IMR-90 (cell line): ENCODE measurements at regions not wholly inside any gene's neighbourhood (a gene's known extent, or its start where the extent isn't known, plus 50 kb on each side); places are given as distances from the start of the nearest gene placed in this dataset.

Experiments
- ATAC-seq: fragments of 200-7000 bp; cut with Tn5 transposase; 2 replicates; pipeline ENCODE4 v1.9.1; 2020; ENCODE audit warnings: low read depth, mild to moderate bottlenecking, moderate library complexity
- BruUV-seq: library from RNA; stranded (reverse); fragments of 400-500 nt; replicated peaks from 2 replicates; lab custom pipeline; 2021; lab: Mats Ljungman, UMichigan
- CTCF ChIA-PET: fragments of 300-600 bp; formaldehyde crosslinking; extraction: SDS; loops from one replicate; lab custom pipeline; 2021; ENCODE audit warnings: antibody characterized with exemption; lab: Yijun Ruan, JAX
- POLR2A ChIA-PET: fragments of 300-600 bp; sonication (Branson Sonifier 250); formaldehyde crosslinking; loops from one replicate; lab custom pipeline; 2022; ENCODE audit warnings: antibody characterized with exemption; ENCODE audit not compliant: unreplicated experiment; lab: Charles Lee
- DNase-seq: peaks from one replicate; pipeline ENCODE4 v3.0.0; 2013
- H2AFZ ChIP-seq: replicated peaks from 2 replicates; pipeline ENCODE3; 2013; ENCODE audit warnings: low read length, mild to moderate bottlenecking; ENCODE audit not compliant: poor library complexity
- H2AK5ac ChIP-seq: 2 replicates; pipeline ENCODE4 v1.6.1; 2013; ENCODE audit warnings: low read depth, low read length, inconsistent platforms
- H2AK9ac ChIP-seq: replicated peaks from 2 replicates; pipeline ENCODE3; 2013; ENCODE audit warnings: mild to moderate bottlenecking, low read depth, low read length, moderate library complexity; ENCODE audit not compliant: poor library complexity
- H2BK120ac ChIP-seq: 2 replicates; pipeline ENCODE4 v1.6.1; 2013; ENCODE audit warnings: low read depth, low read length, inconsistent platforms
- H2BK15ac ChIP-seq: 3 replicates; pipeline ENCODE4 v1.6.1; 2013; ENCODE audit warnings: low read depth, low read length, inconsistent platforms
- H2BK20ac ChIP-seq: 2 replicates; pipeline ENCODE4 v1.6.1; 2013; ENCODE audit warnings: low read depth, mild to moderate bottlenecking, inconsistent platforms, low read length, moderate library complexity
- H2BK5ac ChIP-seq: 2 replicates; pipeline ENCODE4 v1.6.1; 2013; ENCODE audit warnings: mild to moderate bottlenecking, low read depth, low read length, inconsistent platforms; ENCODE audit not compliant: poor library complexity, severe bottlenecking
- H3K14ac ChIP-seq: replicated peaks from 2 replicates; pipeline ENCODE4 v1.6.1; 2013; ENCODE audit warnings: low read depth, low read length, inconsistent platforms
- H3K18ac ChIP-seq: 2 replicates; pipeline ENCODE4 v1.6.1; 2013; ENCODE audit warnings: low read depth, low read length, control low read depth
- H3K23ac ChIP-seq: 2 replicates; pipeline ENCODE4 v1.6.1; 2013; ENCODE audit warnings: low read depth, low read length, inconsistent platforms
- H3K27ac ChIP-seq: 2 replicates; pipeline ENCODE4 v1.5.1; 2013; ENCODE audit warnings: mild to moderate bottlenecking, control low read depth, low read length; ENCODE audit not compliant: insufficient read depth
- H3K27me3 ChIP-seq: 2 replicates; pipeline ENCODE4 v1.6.1; 2013; ENCODE audit warnings: low read length; ENCODE audit not compliant: control insufficient read depth, insufficient read depth
- H3K36me3 ChIP-seq: 2 replicates; pipeline ENCODE4 v1.6.1; 2013; ENCODE audit warnings: low read length, mixed read lengths; ENCODE audit not compliant: control insufficient read depth, insufficient read depth
- H3K4ac ChIP-seq: 2 replicates; pipeline ENCODE4 v1.6.1; 2013; ENCODE audit warnings: low read depth, low read length, inconsistent platforms
- H3K4me1 ChIP-seq: 2 replicates; pipeline ENCODE4 v1.6.1; 2013; ENCODE audit warnings: low read length, mixed read lengths; ENCODE audit not compliant: control insufficient read depth, insufficient read depth
- H3K4me2 ChIP-seq: 2 replicates; pipeline ENCODE4 v1.6.1; 2013; ENCODE audit warnings: low read depth, mild to moderate bottlenecking, control low read depth, low read length, moderate library complexity
- H3K4me3 ChIP-seq: 2 replicates; pipeline ENCODE4 v1.5.1; 2013; ENCODE audit warnings: low read depth, mild to moderate bottlenecking, control low read depth, low read length, moderate library complexity; ENCODE audit not compliant: insufficient read depth
- H3K56ac ChIP-seq: 2 replicates; pipeline ENCODE4 v1.6.1; 2013; ENCODE audit warnings: low read length, inconsistent platforms; ENCODE audit not compliant: insufficient read depth; ENCODE audit errors: extremely low read depth
- H3K79me1 ChIP-seq, 2 experiments: 2 replicates each; pipeline ENCODE4 v1.6.1; 2013; ENCODE audit warnings: low read length in 2 of 2, inconsistent platforms in 1 of 2, low read depth in 1 of 2
- H3K9ac ChIP-seq: 2 replicates; pipeline ENCODE4 v1.6.1; 2013; ENCODE audit warnings: low read depth, low read length, control low read depth
- H3K9me1 ChIP-seq: 2 replicates; pipeline ENCODE4 v1.6.1; 2013; ENCODE audit warnings: low read length, inconsistent platforms; ENCODE audit not compliant: insufficient read depth
- H3K9me3 ChIP-seq: 2 replicates; pipeline ENCODE4 v1.6.1; 2013; ENCODE audit warnings: low read length; ENCODE audit not compliant: control insufficient read depth, insufficient read depth
- H4K20me1 ChIP-seq: 2 replicates; pipeline ENCODE4 v1.6.1; 2013; ENCODE audit warnings: low read length, inconsistent platforms; ENCODE audit not compliant: insufficient read depth
- H4K5ac ChIP-seq: 2 replicates; pipeline ENCODE4 v1.6.1; 2013; ENCODE audit warnings: mild to moderate bottlenecking, low read depth, low read length, control low read depth
- H4K8ac ChIP-seq, 2 experiments: 2 replicates each; pipeline ENCODE4 v1.6.1; 2013; ENCODE audit warnings: low read depth in 2 of 2, low read length in 2 of 2, control low read depth in 1 of 2, inconsistent platforms in 1 of 2
- H4K91ac ChIP-seq: 2 replicates; pipeline ENCODE4 v1.6.1; 2013; ENCODE audit warnings: low read depth, low read length, inconsistent platforms; ENCODE audit not compliant: insufficient read depth
- BHLHE40 ChIP-seq: fragments of 150-350 bp; IDR thresholded peaks from 2 replicates; pipeline ENCODE4 v1.6.1; 2016; ENCODE audit warnings: mild to moderate bottlenecking, low read depth, low read length
- CEBPB ChIP-seq: IDR thresholded peaks from 2 replicates; pipeline ENCODE4 v1.6.1; 2012; ENCODE audit warnings: low read depth, low read length, improper control_type of control experiment
- CHD1 ChIP-seq: IDR thresholded peaks from 2 replicates; pipeline ENCODE4 v1.6.1; 2012; ENCODE audit warnings: low read depth, low read length, improper control_type of control experiment
- CTCF ChIP-seq: conservative IDR thresholded peaks from 2 replicates; pipeline ENCODE4 v1.5.1; 2012; ENCODE audit warnings: mild to moderate bottlenecking, low read depth, low read length, improper control_type of control experiment
- ELK1 ChIP-seq: fragments of 150-350 bp; IDR thresholded peaks from 2 replicates; pipeline ENCODE4 v1.6.1; 2016; ENCODE audit warnings: low read depth, mild to moderate bottlenecking, low read length, moderate library complexity, borderline replicate concordance
- FOS ChIP-seq: fragments of 150-350 bp; IDR thresholded peaks from 2 replicates; pipeline ENCODE4 v1.6.1; 2016; ENCODE audit warnings: low read depth, low read length
- MAFK ChIP-seq: IDR thresholded peaks from 2 replicates; pipeline ENCODE4 v1.6.1; 2012; ENCODE audit warnings: low read depth, low read length, improper control_type of control experiment
- MAZ ChIP-seq: IDR thresholded peaks from 2 replicates; pipeline ENCODE4 v1.6.1; 2012; ENCODE audit warnings: low read depth, mild to moderate bottlenecking, low read length, improper control_type of control experiment, moderate library complexity, borderline replicate concordance
- MXI1 ChIP-seq: IDR thresholded peaks from 2 replicates; pipeline ENCODE4 v1.6.1; 2012; ENCODE audit warnings: low read depth, mild to moderate bottlenecking, low read length, moderate library complexity, borderline replicate concordance
- POLR2A ChIP-seq: IDR thresholded peaks from 2 replicates; pipeline ENCODE4 v1.6.1; 2012; ENCODE audit warnings: mild to moderate bottlenecking, low read depth, low read length
- RAD21 ChIP-seq: IDR thresholded peaks from 2 replicates; pipeline ENCODE4 v1.6.1; 2012; ENCODE audit warnings: low read length, improper control_type of control experiment
- RCOR1 ChIP-seq: IDR thresholded peaks from 2 replicates; pipeline ENCODE4 v1.6.1; 2012; ENCODE audit warnings: mild to moderate bottlenecking, low read length, improper control_type of control experiment; ENCODE audit not compliant: insufficient replicate concordance
- RFX5 ChIP-seq: IDR thresholded peaks from 2 replicates; pipeline ENCODE4 v1.8.0; 2012; ENCODE audit warnings: low read depth, mild to moderate bottlenecking, low read length, moderate library complexity
- SMC3 ChIP-seq: fragments of 150-350 bp; IDR thresholded peaks from 2 replicates; pipeline ENCODE4 v1.6.1; 2016; ENCODE audit warnings: low read depth, mild to moderate bottlenecking, antibody characterized with exemption, low read length, moderate library complexity
- USF2 ChIP-seq: fragments of 150-350 bp; IDR thresholded peaks from 2 replicates; pipeline ENCODE4 v1.6.1; 2017; ENCODE audit warnings: mild to moderate bottlenecking, antibody characterized with exemption, low read length, low read depth
- WGBS, 2 experiments: methylation state at CpG; one replicate each; pipeline versions ENCODE4 v1.1.5 to v1.1.7; 2013; ENCODE audit warnings: missing lambda C conversion rate in 2 of 2; ENCODE audit not compliant: insufficient read length in 1 of 2; ENCODE audit errors: extremely low coverage in 2 of 2; 5-methylcytosine and 5-hydroxymethylcytosine counted together
- dilution Hi-C: fragments of 300-500 bp; cut with HindIII; formaldehyde crosslinking; loops from one replicate; pipeline ENCODE4 v1.14.3; 2018; ENCODE audit warnings: low sequenced_read_pairs; ENCODE audit not compliant: unreplicated experiment
- in situ Hi-C: fragments of 300-500 bp; cut with MboI; formaldehyde crosslinking; loops from 3 replicates; pipeline ENCODE4 v1.14.3; 2019; ENCODE audit warnings: low sequenced_read_pairs, inconsistent platforms, mixed read lengths
- intact Hi-C: fragments of 100-400 bp; cut with micrococcal nuclease; formaldehyde crosslinking; loops from 2 replicates; pipeline ENCODE4 v1.10.0; 2022

- Histone ChIP-seq H4K8ac (no peak overlapping the region), H2BK120ac (no peak overlapping the region), H2AK5ac (no peak overlapping the region), H4K20me1 (no peaks in the 10 kb centered on the region), H3K4me2 (no peak overlapping the region), H3K4me3 (no peak overlapping the region), H2BK5ac (no peak overlapping the region), H3K9me1 (no peaks in the 10 kb centered on the region), H3K23ac (no peak overlapping the region), H3K36me3 (no peaks in the 10 kb centered on the region), H3K9ac (no peak overlapping the region), H4K5ac (no peak overlapping the region), H2BK15ac (no peak overlapping the region), H2AFZ (no peak overlapping the region), H3K79me1 (no peaks in the 10 kb centered on the region), H4K91ac (no peak overlapping the region), H3K27ac (no peak overlapping the region), H3K14ac (no peak overlapping the region), H3K4me1 (no peaks in the 10 kb centered on the region), H3K18ac (no peak overlapping the region), H2BK20ac (no peak overlapping the region), H2AK9ac (no peak overlapping the region), H3K9me3 (no peaks in the 10 kb centered on the region), H3K27me3 (peaks cover 11% of the 10 kb centered on the region), H3K56ac (no peak overlapping the region), H3K4ac (no peak overlapping the region)
- TF ChIP-seq RCOR1 (no peak), CHD1 (no peak), CTCF (no peak), RFX5 (no peak), MAZ (no peak), BHLHE40 (no peak), USF2 (no peak), FOS (no peak), ELK1 (no peak), RAD21 (no peak), SMC3 (no peak), POLR2A (no peak), MAFK (no peak), MXI1 (no peak), CEBPB (no peak)
- in situ Hi-C loops (no loop called here), dilution Hi-C loops (no loop called here), intact Hi-C loops (no loop called here)
- no CpG with 5 or more reads among the region's 1 CpG for WGBS, 2 experiments
- DNase-seq (no peak), ATAC-seq (no peak)
- no TSS peak for BruUV-seq
- ChIA-PET POLR2A (no interaction called here), CTCF (no interaction called here)
These were observed 93.9 kb upstream of the FRMPD3 start for GRCh38 chrX:107355533-107355932.
